HG02938 (cell line): ENCODE measurements at regions not wholly inside any gene's neighbourhood (a gene's known extent, or its start where the extent isn't known, plus 50 kb on each side); places are given as distances from the start of the nearest gene placed in this dataset.
"Not testable (repeated sequence)": the region's sequence is repeated elsewhere in the genome, so short reads cannot be mapped to it uniquely, and the experiment has no call there.

Experiments used
- ATAC-seq: cut with Tn5 transposase; IDR thresholded peaks from one replicate; pipeline ENCODE4 v1.9.1; 2021; ENCODE audit warnings: mild to moderate bottlenecking, moderate library complexity; ENCODE audit not compliant: unreplicated experiment

DNA sequence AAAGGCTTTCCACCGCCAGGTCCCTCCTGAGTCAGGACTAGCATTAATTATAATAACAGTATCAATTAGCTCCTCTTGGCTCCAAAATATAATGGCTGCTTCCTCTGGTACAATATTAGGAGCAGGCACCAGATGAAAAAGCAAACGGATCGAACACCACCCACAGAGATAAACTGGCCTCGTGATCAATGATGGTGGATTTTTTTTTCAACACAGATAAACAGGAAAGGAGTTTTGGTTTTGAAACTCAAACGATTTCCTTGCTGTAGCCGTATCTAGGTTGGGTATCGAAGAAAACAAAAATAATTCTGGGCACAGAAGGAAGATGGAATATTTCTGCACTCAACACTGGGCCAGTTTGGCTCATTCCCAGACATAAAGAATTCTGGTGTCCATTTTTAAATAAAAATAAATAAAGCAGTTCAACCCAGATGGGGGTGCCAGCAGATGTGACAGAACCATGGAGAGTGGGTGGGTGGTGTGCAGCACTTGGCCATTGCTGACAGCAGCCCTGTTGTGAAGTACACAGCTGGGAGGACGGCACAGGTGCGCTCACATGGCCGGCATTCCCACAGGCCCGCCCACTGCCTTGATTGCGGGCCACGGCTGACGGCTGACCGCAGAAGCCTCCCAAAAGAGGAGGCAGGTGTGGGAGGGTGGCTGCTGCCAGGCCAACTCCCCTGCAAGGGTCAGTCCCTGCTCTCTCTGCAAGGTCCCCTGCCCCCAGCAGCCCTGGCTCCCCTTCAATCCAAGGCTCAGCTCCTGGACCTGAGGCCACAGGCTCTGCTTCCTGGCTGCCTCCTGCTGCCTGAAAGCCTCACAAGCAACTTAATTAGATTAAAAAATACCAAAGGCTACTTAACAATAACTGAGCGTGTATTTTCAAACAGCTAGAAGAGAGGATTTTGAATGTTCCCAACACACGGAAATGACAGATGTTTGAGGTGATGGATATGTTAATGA is 351.9 kb upstream of the ID2 start:
- no peak for ATAC-seq

DNA sequence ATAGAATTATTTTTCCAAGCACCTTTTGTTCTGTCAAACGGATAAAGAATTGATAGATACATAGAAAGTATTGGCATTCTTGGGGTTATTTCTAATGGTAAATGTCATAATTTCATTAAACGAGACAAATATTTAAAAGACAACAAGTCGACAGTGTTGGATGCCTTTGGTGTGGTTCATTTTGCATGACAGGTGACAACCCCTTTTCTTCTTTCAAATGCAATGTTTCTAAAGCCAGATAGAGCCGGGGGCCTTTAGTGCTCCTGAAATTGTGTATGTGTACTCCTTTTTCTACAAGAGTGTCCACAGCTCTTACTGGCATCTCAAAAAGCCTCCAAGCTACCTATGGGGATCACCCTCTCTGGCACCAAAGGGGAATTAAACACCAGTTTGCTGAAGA is 350.8 kb upstream of the ID2 start:
- no peak for ATAC-seq

DNA sequence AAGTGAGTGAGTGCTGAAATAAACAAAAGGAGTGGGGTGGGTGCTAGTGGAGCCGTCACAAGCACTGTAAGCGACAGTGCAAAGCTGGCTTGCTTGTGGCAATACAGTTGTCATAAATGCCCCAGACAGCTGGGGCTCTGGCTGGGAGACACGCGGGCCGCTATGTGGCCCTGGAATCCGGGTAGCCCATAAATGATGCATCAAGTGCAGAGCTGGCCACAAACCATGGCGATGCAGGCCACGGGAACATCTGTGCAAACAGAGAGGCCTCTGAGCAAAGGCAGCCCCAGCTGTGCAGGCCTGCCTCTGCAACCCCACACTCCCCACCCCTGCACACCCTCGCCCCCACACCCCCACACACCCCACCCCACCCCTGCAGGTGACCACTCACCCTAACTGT is 349.2 kb upstream of the ID2 start:
- no peak for ATAC-seq

DNA sequence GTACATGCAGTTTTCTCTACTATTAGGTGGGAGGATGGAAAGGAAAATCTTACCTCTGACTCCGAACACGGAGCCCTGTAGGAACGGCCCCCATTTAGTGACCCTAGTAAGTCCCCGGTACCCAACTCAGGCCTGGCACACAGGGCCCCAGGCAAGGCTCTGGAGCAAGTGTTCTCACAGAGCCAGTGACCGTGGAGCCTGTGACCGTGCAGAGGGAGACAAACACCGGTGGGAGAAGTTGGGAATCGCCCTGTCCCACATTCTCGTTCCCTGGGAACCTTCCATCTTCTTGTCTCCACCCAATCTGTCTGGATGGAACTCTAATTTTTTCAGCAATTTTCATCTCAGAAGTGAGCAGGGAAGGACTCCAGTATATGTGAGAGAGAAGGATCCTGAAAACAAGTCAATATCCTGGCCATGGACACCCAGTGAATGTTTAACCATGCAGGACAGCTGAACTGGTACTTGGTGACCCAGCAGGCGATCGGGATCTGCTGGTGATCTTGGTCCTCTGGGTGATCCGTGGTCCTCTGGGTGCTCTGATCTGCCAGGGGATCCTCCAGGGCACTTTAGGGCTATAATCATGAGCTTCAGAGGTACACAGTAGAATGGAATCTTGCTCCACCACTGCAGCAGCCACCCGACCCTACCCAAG is 348.6 kb upstream of the ID2 start:
- ATAC-seq = no peak

DNA sequence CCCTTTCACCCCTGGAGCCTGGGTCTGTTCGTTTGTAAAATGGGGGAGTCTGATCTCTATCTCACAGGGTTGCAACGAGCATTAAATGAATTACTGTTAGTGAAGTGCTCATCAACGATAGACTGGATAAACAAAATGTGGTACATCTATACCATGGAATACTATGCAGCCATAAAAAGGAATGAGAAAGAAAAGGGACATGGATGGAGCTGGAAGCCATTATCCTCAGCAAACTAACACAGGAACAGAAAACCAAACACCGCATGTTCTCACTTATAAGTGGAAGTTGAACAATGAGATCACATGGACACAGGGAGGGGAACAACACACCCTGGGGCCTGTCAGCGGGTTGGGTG is 348.0 kb upstream of the ID2 start:
- ATAC-seq = not testable (repeated sequence)

DNA sequence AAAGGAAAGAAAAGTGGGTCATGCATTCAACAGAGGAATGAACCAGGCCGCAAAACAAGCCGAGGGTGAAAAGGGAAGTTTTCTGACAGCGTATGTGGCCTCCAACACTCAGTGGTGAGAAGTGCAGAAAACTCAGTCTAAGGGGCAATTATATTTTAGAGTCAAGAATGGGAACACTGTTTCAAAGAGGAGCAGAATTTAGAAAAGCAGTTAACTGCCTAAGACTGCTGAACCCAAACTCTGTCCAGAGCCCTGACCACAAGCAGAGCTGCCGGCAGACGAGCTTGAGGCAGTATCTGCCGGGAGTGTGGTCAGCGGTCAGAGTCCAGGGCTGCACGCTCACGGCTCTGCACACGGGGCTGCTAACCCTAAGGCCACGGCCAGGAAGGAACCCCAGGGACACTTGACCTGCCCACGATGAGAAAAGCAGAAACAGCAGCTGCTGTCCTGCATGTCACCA is 347.0 kb upstream of the ID2 start:
- ATAC-seq = no peak

DNA sequence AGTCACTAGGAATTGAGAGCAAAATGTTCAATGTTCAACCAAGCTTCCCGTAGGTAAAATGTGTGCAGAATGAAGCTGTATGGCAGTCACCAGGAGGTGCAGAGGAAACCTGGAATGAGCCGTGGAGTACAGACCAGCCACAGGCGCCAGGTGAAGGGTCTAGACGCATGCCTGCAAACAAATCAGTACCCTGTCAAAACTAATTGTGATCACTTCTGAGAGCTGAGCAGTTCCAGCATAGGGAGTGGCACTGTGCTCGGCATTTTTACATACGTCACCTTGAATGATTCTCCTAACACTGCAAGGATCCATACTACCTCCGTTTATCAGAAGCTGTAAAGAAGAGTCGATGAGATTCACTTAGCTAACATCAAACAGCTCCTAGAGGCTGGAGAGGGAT is 346.1 kb upstream of the ID2 start:
- ATAC-seq = no peak

DNA sequence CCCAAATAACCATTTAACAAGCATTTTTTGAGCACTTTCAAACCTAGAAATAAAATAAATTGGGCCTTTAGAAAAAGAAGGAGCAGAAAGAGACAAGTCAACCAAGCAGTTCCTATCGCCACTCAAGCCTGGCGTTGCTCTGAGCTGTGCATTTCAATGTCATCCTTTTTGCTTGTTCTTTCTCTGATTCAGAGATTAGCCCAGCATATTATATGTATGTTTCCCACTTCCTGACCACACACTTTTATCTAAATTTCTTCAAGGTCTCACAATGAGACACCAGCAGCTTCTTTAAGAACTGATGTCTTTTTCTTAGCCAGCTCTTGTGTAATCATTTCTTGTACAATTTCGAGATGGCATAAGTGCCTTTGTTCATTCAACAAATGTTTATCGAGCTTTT is 344.5 kb upstream of the ID2 start:
- no peak for ATAC-seq

DNA sequence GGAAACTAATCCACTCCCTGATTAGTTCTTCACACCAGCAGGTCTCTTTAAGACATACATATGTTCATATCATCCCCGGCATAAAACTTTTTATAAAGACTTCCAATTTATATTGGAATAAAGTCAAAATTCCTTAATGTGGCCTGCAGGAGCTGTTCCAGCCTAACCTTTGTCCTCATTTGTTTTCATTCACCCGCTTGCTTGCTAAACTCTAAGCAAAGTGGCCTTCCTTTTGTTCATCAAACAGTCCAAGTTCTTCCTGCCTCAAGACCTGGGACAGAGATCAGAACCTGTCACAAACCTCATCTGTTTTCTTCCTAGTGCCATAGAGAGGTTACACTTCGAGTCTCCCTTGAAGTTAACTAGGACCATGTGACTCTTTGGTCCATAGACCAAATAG is 339.4 kb upstream of the ID2 start:
- no peak for ATAC-seq

DNA sequence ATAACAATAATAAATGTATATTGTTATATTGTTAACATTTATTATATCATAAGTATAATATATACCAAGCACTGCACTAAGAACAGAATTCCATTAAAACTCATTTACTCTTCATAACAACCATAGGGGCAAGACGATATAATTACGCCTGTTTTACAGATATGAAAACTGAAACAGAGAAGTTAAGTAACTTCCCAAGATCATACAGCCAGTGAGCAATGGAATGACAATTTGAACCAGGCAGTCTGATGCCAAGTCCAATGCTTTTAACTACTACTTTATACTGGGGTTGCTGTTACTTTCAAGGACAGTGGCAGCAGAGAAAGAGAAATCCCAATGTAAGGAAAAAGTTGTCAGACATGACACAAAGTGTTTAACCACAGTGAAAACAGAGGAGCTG is 338.8 kb upstream of the ID2 start:
- no peak for ATAC-seq

DNA sequence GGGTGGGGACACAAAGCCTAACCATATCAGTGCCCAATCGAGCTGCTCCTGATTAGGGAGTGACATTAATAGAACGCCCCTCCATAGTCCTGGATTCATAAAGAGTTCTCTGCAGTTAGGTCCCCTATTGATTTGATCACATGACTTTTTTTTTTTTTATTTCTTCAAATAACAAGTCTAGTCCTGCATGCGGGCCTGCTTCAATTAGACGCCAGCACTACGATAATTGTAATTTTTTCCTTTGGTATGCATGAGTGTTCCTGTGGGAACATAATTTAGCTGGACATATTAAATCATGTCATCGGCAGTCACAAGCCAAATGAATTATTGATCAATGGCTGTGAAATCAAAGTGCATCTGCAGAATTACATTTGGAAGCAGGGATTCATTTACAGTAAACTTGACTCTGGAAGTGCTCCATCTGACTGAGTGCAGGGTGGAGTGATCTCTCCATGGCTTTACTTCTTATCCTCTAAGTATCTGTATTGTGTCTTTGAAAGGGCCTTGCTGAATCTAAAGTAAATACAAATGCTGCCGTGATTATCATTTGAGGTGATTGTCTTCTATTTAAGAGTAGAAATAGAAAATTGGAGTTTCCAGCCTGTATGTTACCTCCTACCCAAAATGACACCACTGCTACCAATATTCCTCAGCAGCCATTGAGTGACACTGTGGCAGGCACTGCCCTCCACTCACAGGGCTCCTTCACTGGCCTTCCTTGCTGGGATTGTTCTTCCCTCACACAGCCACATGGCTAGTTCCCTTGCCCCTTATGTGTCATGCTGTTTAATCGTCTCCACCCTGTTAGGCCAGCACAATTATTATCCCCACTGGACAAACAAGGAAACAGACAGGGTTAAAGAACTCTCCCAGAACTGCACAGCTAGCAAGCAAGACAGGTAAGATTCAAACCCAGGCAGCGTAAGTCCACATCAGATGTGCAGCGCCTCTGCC is 337.4 kb upstream of the ID2 start:
- ATAC-seq = no peak

DNA sequence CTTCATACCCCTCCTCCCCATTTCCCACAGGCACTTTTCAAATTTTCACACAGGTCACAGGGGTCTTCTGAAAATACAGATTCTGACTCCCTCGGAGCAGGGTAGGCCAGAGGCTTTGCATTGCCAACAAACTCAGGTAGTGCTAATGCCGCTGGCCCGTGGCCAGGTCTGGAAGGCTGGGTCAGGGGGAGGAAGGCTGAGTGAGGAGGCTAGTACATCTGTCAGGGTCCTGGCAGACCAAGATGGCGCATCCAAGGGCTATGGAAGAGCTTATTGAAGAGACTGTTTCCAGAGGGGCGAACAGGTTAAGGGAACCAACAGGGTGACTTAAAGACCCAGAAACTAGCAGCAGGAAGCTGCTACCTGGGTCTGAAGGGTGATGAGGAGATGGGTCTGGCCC is 336.7 kb upstream of the ID2 start:
- ATAC-seq = no peak

DNA sequence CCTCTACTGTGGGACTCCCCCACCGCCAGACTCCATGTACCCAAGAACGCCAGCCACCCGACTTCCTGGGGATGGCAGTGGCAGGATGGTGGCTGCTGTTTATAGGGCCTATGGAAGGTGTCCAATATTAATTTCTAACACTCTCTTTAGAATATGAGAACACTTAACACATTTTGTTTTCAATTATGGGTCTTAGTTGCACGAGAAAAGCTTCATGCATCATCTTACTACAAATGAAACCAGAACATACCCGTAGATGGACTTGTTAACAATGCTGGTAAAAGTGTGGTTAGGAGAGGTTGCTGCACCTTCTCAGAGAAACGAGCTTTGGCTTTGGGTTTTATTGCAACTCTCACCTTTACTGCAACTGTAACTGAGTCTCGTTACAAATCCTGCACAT is 335.6 kb upstream of the ID2 start:
- ATAC-seq = no peak

DNA sequence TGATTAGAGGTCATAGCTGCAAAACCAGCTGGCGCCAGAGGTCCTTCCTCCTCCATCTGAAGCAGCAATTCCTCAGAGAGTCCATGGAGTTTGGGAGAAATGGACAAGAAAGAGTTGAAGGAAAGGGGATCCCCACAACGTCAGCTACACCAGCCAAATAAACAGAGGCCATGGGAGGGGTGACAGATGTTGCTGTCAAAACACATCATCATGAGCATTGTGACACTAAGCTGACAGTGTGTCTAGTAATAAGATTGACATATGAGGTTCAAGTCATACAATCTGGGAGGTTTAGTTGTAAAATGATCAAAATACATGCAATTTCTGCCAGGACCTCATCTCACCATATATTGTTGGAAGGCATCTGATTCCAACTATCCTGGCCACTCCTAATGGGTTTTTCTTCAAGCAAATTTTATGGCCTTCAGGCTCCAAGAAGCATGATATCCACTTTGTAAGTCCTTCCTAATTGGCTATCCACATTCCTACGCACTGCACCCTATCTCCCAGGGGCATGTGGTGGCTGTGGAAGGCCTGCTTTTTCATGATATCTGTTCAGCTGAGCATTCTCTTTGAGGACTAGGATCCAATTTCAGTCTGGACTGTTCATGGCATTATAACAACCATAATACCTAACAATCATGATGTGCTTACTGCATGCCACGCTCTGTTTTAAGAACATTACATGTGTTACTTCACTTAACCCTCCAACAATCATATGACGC is 335.0 kb upstream of the ID2 start:
- no peak for ATAC-seq

DNA sequence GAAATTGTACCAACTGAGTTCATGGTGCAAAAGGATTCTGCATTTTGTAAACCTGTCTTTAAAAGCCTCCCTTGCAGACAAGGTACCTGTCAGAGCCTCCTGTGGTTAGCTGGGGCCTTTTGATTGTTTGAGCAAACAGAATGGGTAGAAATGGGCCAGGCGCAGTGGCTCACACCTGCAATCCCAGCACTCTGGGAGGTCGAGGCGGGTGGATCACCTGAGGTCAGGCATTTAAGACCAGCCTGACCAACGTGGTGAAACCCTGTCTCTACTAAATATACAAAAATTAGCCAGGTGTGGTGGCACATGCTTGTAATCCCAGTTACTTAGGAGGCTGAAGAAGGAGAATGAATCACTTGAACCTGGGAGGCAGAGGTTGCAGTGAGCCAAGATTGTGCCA is 332.9 kb upstream of the ID2 start:
- not testable (repeated sequence) for ATAC-seq

DNA sequence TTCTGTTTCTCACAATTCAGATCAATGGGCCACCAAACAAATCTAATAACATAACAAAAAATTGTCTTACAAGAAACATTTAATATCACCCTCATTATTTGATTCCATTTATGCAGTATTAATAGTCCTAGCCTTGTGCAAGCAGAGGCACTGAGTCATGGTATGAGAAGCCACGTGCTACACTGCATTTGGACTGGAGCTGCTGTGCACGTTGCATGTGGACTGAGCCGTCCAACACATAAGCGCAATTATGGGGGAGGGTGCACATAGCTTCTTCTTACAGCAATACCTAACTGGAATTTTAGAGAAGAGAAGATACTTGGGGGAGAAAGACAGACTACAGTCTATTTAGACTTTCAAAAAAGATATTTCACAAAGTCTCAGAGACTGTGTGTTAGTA is 329.6 kb upstream of the ID2 start:
- no peak for ATAC-seq

DNA sequence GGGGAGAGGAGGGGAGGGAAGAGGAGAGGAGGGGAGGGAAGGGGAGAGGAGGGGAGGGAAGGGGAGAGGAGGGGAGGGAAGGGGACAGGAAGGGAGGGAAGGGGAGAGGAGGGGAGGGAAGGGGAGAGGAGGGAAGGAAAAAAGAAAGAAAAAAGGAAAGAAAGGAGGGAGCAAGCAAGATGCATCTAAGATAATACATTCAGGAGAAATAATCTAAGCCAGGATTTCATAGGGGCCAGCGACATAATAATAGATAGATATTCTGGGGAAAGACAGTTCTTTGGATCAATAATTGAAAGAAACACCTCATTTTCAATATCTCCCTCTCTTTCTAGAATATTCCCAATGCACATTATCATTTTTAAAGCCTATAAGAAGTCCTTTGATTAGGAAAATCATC is 328.9 kb upstream of the ID2 start:
- ATAC-seq = no peak

DNA sequence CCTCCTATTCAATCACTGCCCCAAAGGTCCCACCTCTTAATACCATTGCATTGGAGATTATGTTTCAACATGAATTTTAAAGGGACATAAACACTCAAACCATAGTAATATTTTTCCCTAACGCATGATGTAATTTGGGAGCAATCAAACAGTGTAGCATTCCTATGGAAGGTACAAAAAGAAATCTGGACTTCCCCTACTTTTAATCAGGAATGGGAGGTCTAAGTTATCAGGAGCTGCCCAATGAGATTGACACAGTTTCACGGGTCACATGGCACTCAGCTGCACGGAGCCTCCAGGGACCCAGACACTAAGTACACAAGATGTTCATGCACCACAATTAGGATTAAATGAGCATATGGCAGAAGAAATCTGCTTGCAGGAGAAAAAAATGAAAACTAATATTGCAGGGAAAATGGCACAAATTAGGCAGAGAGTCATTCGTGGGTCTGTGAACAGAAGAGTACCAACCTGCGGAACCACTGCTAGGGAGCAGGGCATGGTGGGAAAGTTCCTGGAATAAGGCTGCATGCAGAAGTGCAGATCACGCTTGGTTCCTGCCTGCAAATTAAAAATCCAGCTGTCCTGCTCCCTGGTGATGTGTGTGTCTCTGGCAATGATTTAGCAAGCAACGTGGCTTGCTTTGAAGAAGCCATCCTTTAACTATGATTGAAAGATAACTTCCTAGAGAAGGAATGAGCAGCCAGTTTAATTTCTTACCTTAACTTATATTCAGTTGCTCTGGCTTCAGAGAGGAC is 326.6 kb upstream of the ID2 start:
- ATAC-seq = no peak

DNA sequence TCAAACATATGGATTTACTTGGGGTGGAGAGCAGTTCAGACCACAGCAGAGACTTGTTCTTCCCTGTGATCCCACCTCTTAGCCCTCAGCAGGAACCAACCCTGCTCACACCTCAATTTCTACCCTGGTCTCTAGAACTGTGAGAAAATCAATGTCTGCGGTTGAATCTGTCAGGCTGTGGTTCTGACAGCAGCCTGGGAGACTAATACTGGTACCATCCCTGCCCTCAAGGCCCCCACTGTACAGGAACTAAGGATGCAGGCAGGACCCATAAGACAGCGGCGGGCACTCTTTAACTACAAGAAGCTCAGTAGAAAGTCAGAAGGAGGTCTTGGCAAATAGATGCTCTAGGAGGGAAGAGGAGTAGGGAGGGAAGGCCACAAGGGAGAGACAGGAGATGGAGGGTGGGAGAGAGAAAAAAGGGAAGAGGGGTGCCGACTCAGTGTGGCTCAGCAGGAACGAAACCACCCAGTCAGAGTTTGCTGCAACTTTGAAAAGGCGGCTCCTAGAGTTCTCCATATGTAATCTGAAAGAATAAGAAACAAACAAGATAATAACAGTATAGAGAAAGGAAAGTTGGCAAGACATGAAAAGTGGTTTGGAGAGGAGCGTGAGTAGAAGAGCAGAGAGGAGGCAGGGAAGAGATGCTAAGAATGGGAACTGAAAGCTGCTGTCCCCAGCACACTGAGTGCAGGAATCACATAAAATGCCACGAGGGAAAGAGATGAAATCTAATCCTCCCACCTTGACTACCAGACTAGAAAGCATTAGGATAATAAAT is 323.9 kb upstream of the ID2 start:
- ATAC-seq = no peak
